ENCODE measurements at regions not wholly inside any gene's neighbourhood (a gene's known extent, or its start where the extent isn't known, plus 50 kb on each side); places are given as distances from the start of the nearest gene placed in this dataset.

GRCh38 chr12:124458992-124459851 is 108.2 kb downstream of the NCOR2 start:
- DNase-seq (ENCODE audit: low spot score), result no peak

- DNase-seq (ENCODE audit: low spot score), result no peak
Observed at GRCh38 chr12:124458220-124458991, 109.0 kb downstream of the NCOR2 start.

GRCh38 chr12:124457287-124458219 is 109.9 kb downstream of the NCOR2 start:
- no peak for DNase-seq (ENCODE audit: low spot score)

GRCh38 chr12:124456652-124457152 is 110.7 kb downstream of the NCOR2 start:
- no peak for DNase-seq (ENCODE audit: low spot score)

- no peak for DNase-seq (ENCODE audit: low spot score)
Observed at GRCh38 chr12:124456133-124456651, 111.2 kb downstream of the NCOR2 start.

- DNase-seq (ENCODE audit: low spot score), result no peak
Observed at GRCh38 chr12:124455336-124455735, 112.1 kb downstream of the NCOR2 start.

- DNase-seq (ENCODE audit: low spot score), result no peak
Observed at GRCh38 chr12:124454735-124455134, 112.7 kb downstream of the NCOR2 start.

- DNase-seq (ENCODE audit: low spot score), result no peak
Observed at GRCh38 chr12:124454352-124454725, 113.1 kb downstream of the NCOR2 start.

- DNase-seq (ENCODE audit: low spot score), result peak; percentile 87
Observed at GRCh38 chr12:124453419-124454351, 113.7 kb downstream of the NCOR2 start.

- DNase-seq (ENCODE audit: low spot score), result no peak
Observed at GRCh38 chr12:124452576-124453331, 114.7 kb downstream of the NCOR2 start.

GRCh38 chr12:124451637-124452243 is 115.7 kb downstream of the NCOR2 start:
- DNase-seq (ENCODE audit: low spot score), result peak; percentile 10

GRCh38 chr12:124451016-124451415 is 116.4 kb downstream of the NCOR2 start:
- DNase-seq (ENCODE audit: low spot score), result no peak

- DNase-seq (ENCODE audit: low spot score), result no peak
Observed at GRCh38 chr12:124450376-124450750, 117.0 kb downstream of the NCOR2 start.

GRCh38 chr12:124449623-124450375 is 117.6 kb downstream of the NCOR2 start:
- DNase-seq (ENCODE audit: low spot score), result no peak

- no peak for DNase-seq (ENCODE audit: low spot score)
Observed at GRCh38 chr12:124448955-124449622, 118.3 kb downstream of the NCOR2 start.

GRCh38 chr12:124448241-124448954 is 119.0 kb downstream of the NCOR2 start:
- no peak for DNase-seq (ENCODE audit: low spot score)

GRCh38 chr12:124446364-124446763 is 121.0 kb downstream of the NCOR2 start:
- no peak for DNase-seq (ENCODE audit: low spot score)

Measured in kidney tubule cell (primary cell).